ENCODE measurements at regions not wholly inside any gene's neighbourhood (a gene's known extent, or its start where the extent isn't known, plus 50 kb on each side); places are given as distances from the start of the nearest gene placed in this dataset.

GRCh38 chr5:60541980-60542379 lies 158.0 kb downstream of the DEPDC1B start:
- Histone ChIP-seq H3K4ac (ENCODE audit: low read depth, low read length) (no peak overlapping the region), H2BK5ac (ENCODE audit: low read depth, low read length, poor library complexity, severe bottlenecking) (no peak overlapping the region), H4K20me1 (ENCODE audit: insufficient read depth, low read length) (no peaks in the 10 kb centered on the region), H4K5ac (ENCODE audit: low read depth, low read length) (no peak overlapping the region), H3K9me3 (ENCODE audit: control insufficient read depth, insufficient read depth, low read length) (no peaks in the 10 kb centered on the region), H3K79me1 (ENCODE audit: low read depth in 1 of 2, low read length in 2 of 2) (no peaks in the 10 kb centered on the region), H3K4me1 (ENCODE audit: control insufficient read depth, insufficient read depth, low read length) (peaks cover 2% of the 10 kb centered on the region; the same call in 1 of the 2 replicates), H3K36me3 (ENCODE audit: control insufficient read depth, insufficient read depth, low read length) (no peaks in the 10 kb centered on the region), H4K91ac (ENCODE audit: insufficient read depth, low read depth, low read length) (no peak overlapping the region), H2AK9ac (replicated peaks; ENCODE audit: low read depth, low read length, poor library complexity) (no peak overlapping the region), H2AFZ (replicated peaks; ENCODE audit: low read length, poor library complexity) (no peak overlapping the region), H3K18ac (ENCODE audit: low read depth, low read length) (no peak overlapping the region), H3K27ac (ENCODE audit: insufficient read depth, low read length) (no peak overlapping the region), H2BK120ac (ENCODE audit: low read depth, low read length) (no peak overlapping the region), H3K27me3 (ENCODE audit: control insufficient read depth, insufficient read depth, low read length) (no peaks in the 10 kb centered on the region), H3K9me1 (ENCODE audit: insufficient read depth, low read length) (no peaks in the 10 kb centered on the region; the same call in 1 of the 2 replicates), H2AK5ac (ENCODE audit: low read depth, low read length) (no peak overlapping the region), H3K4me2 (ENCODE audit: low read depth, low read length) (no peak overlapping the region), H4K8ac (ENCODE audit: low read depth in 2 of 2, low read length in 2 of 2) (no peak overlapping the region), H3K4me3 (ENCODE audit: insufficient read depth, low read depth, low read length) (no peak overlapping the region), H2BK20ac (ENCODE audit: low read depth, low read length) (no peak overlapping the region), H3K23ac (ENCODE audit: low read depth, low read length) (no peak overlapping the region), H3K9ac (ENCODE audit: low read depth, low read length) (no peak overlapping the region), H3K56ac (ENCODE audit: extremely low read depth, insufficient read depth, low read length) (no peak overlapping the region), H2BK15ac (ENCODE audit: low read depth, low read length) (no peak overlapping the region), H3K14ac (replicated peaks; ENCODE audit: low read depth, low read length) (no peak overlapping the region)
- intact Hi-C loops (cut with micrococcal nuclease) (no loop called here), in situ Hi-C loops (cut with MboI; ENCODE audit: low sequenced_read_pairs) (no loop called here), dilution Hi-C loops (cut with HindIII; ENCODE audit: low sequenced_read_pairs, unreplicated experiment) (no loop called here)
- ChIA-PET CTCF (interaction anchor here (1.0 kb wide), 1 partner anchor 48 kb away, joined by 3 read pairs; no protein-coding TSS in a partner anchor), POLR2A (ENCODE audit: unreplicated experiment) (interaction anchor here (0.7 kb wide), 1 partner anchor 10 kb away, joined by 4 read pairs; no protein-coding TSS in a partner anchor)
- DNase-seq (peak; percentile 50), ATAC-seq (ENCODE audit: low read depth) (no peak; the same call in 1 of the 2 replicates)
- BruUV-seq (replicated peaks) = no TSS peak
- TF ChIP-seq BHLHE40 (IDR thresholded peaks at IDR 0.05; ENCODE audit: low read depth, low read length) = peak; percentile 44; the same call in 1 of the 2 replicates
- no peak for TF ChIP-seq MXI1 (IDR thresholded peaks at IDR 0.05; ENCODE audit: borderline replicate concordance, low read depth, low read length)
- TF ChIP-seq USF2 (IDR thresholded peaks at IDR 0.05; ENCODE audit: low read depth, low read length) = peak; percentile 84
- no peak for TF ChIP-seq RCOR1 (IDR thresholded peaks at IDR 0.05; ENCODE audit: insufficient replicate concordance, low read length)
- TF ChIP-seq FOS (IDR thresholded peaks at IDR 0.05; ENCODE audit: low read depth, low read length) = no peak
- TF ChIP-seq CEBPB (IDR thresholded peaks at IDR 0.05; ENCODE audit: low read depth, low read length) = peak; percentile 91
- WGBS, 2 experiments (ENCODE audit: extremely low coverage in 2 of 2, insufficient read length in 1 of 2) = no CpG with 5 or more reads among the region's 2 CpGs
